ENCODE measurements at regions not wholly inside any gene's neighbourhood (a gene's known extent, or its start where the extent isn't known, plus 50 kb on each side); places are given as distances from the start of the nearest gene placed in this dataset.
A peak's percentile ranks its signal among the peaks of the same experiment; 100 is the strongest.

DNA sequence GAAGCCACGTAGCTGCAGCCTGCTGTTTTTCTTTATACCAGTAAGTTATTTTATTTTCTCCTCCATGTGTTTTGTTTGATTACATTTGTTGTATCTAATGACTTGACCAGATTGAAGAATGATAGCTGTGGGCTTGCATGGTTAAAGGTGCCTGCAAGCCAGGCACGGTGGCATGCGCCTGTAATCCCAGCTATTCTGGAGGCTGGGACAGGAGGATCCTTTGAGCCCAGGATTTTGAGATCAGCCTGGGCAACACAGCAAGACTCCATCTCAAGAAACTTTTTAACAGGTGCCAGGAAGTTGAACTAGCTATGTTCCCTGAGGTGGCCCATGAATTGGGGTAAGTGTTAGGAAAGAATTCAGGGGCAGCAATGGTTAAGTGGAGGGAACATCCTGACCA lies 179.4 kb downstream of the IRS1 start (continued):
- TF ChIP-seq, protein P1, sequence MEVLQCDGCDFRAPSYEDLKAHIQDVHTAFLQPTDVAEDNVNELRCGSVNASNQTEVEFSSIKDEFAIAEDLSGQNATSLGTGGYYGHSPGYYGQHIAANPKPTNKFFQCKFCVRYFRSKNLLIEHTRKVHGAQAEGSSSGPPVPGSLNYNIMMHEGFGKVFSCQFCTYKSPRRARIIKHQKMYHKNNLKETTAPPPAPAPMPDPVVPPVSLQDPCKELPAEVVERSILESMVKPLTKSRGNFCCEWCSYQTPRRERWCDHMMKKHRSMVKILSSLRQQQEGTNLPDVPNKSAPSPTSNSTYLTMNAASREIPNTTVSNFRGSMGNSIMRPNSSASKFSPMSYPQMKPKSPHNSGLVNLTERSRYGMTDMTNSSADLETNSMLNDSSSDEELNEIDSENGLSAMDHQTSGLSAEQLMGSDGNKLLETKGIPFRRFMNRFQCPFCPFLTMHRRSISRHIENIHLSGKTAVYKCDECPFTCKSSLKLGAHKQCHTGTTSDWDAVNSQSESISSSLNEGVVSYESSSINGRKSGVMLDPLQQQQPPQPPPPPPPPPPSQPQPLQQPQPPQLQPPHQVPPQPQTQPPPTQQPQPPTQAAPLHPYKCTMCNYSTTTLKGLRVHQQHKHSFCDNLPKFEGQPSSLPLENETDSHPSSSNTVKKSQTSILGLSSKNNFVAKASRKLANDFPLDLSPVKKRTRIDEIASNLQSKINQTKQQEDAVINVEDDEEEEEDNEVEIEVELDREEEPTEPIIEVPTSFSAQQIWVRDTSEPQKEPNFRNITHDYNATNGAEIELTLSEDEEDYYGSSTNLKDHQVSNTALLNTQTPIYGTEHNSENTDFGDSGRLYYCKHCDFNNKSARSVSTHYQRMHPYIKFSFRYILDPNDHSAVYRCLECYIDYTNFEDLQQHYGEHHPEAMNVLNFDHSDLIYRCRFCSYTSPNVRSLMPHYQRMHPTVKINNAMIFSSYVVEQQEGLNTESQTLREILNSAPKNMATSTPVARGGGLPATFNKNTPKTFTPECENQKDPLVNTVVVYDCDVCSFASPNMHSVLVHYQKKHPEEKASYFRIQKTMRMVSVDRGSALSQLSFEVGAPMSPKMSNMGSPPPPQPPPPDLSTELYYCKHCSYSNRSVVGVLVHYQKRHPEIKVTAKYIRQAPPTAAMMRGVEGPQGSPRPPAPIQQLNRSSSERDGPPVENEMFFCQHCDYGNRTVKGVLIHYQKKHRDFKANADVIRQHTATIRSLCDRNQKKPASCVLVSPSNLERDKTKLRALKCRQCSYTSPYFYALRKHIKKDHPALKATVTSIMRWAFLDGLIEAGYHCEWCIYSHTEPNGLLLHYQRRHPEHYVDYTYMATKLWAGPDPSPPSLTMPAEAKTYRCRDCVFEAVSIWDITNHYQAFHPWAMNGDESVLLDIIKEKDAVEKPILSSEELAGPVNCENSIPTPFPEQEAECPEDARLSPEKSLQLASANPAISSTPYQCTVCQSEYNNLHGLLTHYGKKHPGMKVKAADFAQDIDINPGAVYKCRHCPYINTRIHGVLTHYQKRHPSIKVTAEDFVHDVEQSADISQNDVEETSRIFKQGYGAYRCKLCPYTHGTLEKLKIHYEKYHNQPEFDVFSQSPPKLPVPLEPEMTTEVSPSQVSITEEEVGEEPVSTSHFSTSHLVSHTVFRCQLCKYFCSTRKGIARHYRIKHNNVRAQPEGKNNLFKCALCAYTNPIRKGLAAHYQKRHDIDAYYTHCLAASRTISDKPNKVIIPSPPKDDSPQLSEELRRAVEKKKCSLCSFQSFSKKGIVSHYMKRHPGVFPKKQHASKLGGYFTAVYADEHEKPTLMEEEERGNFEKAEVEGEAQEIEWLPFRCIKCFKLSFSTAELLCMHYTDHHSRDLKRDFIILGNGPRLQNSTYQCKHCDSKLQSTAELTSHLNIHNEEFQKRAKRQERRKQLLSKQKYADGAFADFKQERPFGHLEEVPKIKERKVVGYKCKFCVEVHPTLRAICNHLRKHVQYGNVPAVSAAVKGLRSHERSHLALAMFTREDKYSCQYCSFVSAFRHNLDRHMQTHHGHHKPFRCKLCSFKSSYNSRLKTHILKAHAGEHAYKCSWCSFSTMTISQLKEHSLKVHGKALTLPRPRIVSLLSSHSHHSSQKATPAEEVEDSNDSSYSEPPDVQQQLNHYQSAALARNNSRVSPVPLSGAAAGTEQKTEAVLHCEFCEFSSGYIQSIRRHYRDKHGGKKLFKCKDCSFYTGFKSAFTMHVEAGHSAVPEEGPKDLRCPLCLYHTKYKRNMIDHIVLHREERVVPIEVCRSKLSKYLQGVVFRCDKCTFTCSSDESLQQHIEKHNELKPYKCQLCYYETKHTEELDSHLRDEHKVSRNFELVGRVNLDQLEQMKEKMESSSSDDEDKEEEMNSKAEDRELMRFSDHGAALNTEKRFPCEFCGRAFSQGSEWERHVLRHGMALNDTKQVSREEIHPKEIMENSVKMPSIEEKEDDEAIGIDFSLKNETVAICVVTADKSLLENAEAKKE (CRISPR knock-in tag; IDR thresholded peaks at IDR 0.05), result no peak
- TF ChIP-seq ZNF114 (CRISPR knock-in tag; IDR thresholded peaks at IDR 0.05) (no peak), POLR2AphosphoS5 (IDR thresholded peaks at IDR 0.05; ENCODE audit: low read depth) (no peak), CREB1 (CRISPR knock-in tag; IDR thresholded peaks at IDR 0.05; ENCODE audit: low read depth) (no peak), STAT1 (IDR thresholded peaks at IDR 0.05; ENCODE audit: unreplicated experiment) (no peak), EZH2phosphoT487 (IDR thresholded peaks at IDR 0.05; ENCODE audit: unreplicated experiment) (no peak), NANOG (IDR thresholded peaks at IDR 0.05; ENCODE audit: borderline replicate concordance) (no peak)

DNA sequence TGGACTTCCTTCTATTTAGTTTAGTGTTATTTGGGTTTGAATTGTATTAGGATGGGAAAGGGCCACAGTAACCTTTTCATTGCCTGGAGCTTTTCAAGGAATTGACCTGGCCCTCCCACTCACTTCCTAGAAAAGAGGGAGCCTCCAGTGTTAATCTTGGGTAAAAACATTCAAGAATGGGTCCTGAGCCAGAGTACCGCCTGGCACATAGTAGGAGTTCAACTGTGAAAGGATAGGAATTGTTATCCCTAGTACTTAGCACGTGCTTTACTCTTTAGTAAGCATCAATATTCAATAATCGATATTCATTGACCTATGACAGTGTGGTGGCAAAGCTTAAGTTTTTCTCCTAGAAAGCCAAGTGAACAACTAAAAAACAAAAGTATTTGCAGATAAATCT lies 179.9 kb downstream of the IRS1 start:
- no peaks in the 10 kb centered on the region for H4K20me1 ChIP-seq (replicated peaks; ENCODE audit: insufficient read depth)
- TF ChIP-seq CREB1 (CRISPR knock-in tag; IDR thresholded peaks at IDR 0.05; ENCODE audit: low read depth) (no peak), NANOG (IDR thresholded peaks at IDR 0.05; ENCODE audit: borderline replicate concordance) (no peak), ZNF114 (CRISPR knock-in tag; IDR thresholded peaks at IDR 0.05) (no peak), EZH2 (IDR thresholded peaks at IDR 0.05; ENCODE audit: low read depth, unreplicated experiment) (no peak), JUNB (IDR thresholded peaks at IDR 0.05; ENCODE audit: unreplicated experiment) (no peak)
- TF ChIP-seq, protein P2, sequence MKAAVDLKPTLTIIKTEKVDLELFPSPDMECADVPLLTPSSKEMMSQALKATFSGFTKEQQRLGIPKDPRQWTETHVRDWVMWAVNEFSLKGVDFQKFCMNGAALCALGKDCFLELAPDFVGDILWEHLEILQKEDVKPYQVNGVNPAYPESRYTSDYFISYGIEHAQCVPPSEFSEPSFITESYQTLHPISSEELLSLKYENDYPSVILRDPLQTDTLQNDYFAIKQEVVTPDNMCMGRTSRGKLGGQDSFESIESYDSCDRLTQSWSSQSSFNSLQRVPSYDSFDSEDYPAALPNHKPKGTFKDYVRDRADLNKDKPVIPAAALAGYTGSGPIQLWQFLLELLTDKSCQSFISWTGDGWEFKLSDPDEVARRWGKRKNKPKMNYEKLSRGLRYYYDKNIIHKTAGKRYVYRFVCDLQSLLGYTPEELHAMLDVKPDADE (IDR thresholded peaks at IDR 0.05), result no peak
- TF ChIP-seq, protein P1 (CRISPR knock-in tag; IDR thresholded peaks at IDR 0.05), result no peak

More for the DNA sequence above, 179.9 kb downstream of the IRS1 start:
- Histone ChIP-seq H3K36me3 (ENCODE audit: insufficient read depth) (no peaks in the 10 kb centered on the region), H3K27ac (ENCODE audit: low read depth) (no peak overlapping the region), H3K4me2 (no peak overlapping the region), H3K27me3 (ENCODE audit: insufficient read depth) (no peaks in the 10 kb centered on the region), H3K4me1 (ENCODE audit: insufficient read depth) (no peaks in the 10 kb centered on the region), H3K4me3 (no peak overlapping the region), H3K9me2 (ENCODE audit: insufficient read depth) (0 out of 2 replicates have a peak, but pooled peaks cover 3% of the 10 kb centered on the region), H3K79me2 (replicated peaks; ENCODE audit: insufficient read depth) (no peaks in the 10 kb centered on the region), H3F3A (replicated peaks; ENCODE audit: low read depth) (no peaks in the 10 kb centered on the region), H2AFZ (no peak overlapping the region)
- no peaks in the 10 kb centered on the region for H3K9me3 Mint-ChIP-seq
- no peaks in the 10 kb centered on the region for H3K36me3 Mint-ChIP-seq (ENCODE audit: low read depth)
- no peaks in the 10 kb centered on the region for H3K4me1 Mint-ChIP-seq
- peak; percentile 6 for DNase-seq (ENCODE audit: low spot score)
- H3K4me3 Mint-ChIP-seq, result no peak overlapping the region
- peaks cover 1% of the 10 kb centered on the region for H3K27me3 Mint-ChIP-seq (ENCODE audit: insufficient read depth, low read depth, poor library complexity)
- H3K27ac Mint-ChIP-seq, result no peak overlapping the region
- ATAC-seq, result no peak
